ACC112 (cell line): ENCODE measurements at regions not wholly inside any gene's neighbourhood (a gene's known extent, or its start where the extent isn't known, plus 50 kb on each side); places are given as distances from the start of the nearest gene placed in this dataset.
"Not testable (repeated sequence)": the region's sequence is repeated elsewhere in the genome, so short reads cannot be mapped to it uniquely, and the experiment has no call there.

ENCODE experiments used
- H2AFZ ChIP-seq: fragments of 200-600 bp; sonication (generic); one replicate; pipeline ENCODE4 v1.6.0; 2017; ENCODE audit warnings: antibody characterized with exemption, low read length; ENCODE audit not compliant: unreplicated experiment
- H3K27ac ChIP-seq: fragments of 200-600 bp; sonication (generic); 2 replicates; pipeline ENCODE4 v1.5.1; 2014; ENCODE audit warnings: low read depth, mild to moderate bottlenecking, antibody characterized with exemption, low read length, moderate library complexity
- H3K27me3 ChIP-seq: fragments of 200-600 bp; sonication (generic); 2 replicates; pipeline ENCODE4 v1.6.1; 2014; ENCODE audit warnings: mild to moderate bottlenecking, antibody characterized with exemption, low read length, moderate library complexity, mixed read lengths; ENCODE audit not compliant: insufficient read depth
- H3K36me3 ChIP-seq: fragments of 200-600 bp; sonication (generic); 2 replicates; pipeline ENCODE4 v1.6.1; 2016; ENCODE audit warnings: mild to moderate bottlenecking, antibody characterized with exemption, low read length, moderate library complexity, mixed read lengths; ENCODE audit not compliant: insufficient read depth
- H3K4me1 ChIP-seq: fragments of 200-600 bp; sonication (generic); one replicate; pipeline ENCODE4 v1.6.1; 2016; ENCODE audit warnings: low read length, mixed read lengths; ENCODE audit not compliant: insufficient read depth, unreplicated experiment, control insufficient read depth
- H3K4me3 ChIP-seq: fragments of 200-600 bp; sonication (generic); 2 replicates; pipeline ENCODE4 v1.5.1; 2014; ENCODE audit warnings: mild to moderate bottlenecking, low read depth, low read length
- H3K79me2 ChIP-seq: fragments of 200-600 bp; sonication (generic); one replicate; pipeline ENCODE4 v1.6.0; 2016; ENCODE audit warnings: low read length; ENCODE audit not compliant: control insufficient read depth, unreplicated experiment, insufficient read depth

GRCh38 chr1:241447031-241447644, 72.4 kb downstream of the FH start:
- H3K36me3 ChIP-seq = no peaks in the 10 kb centered on the region
- no peak overlapping the region for H3K27ac ChIP-seq

GRCh38 chr1:241444836-241445235, 74.7 kb downstream of the FH start:
- Histone ChIP-seq H3K79me2 (no peaks in the 10 kb centered on the region), H3K4me3 (no peak overlapping the region), H2AFZ (no peak overlapping the region), H3K27ac (no peak overlapping the region), H3K36me3 (no peaks in the 10 kb centered on the region), H3K27me3 (no peaks in the 10 kb centered on the region), H3K4me1 (no peaks in the 10 kb centered on the region)

More at GRCh38 chr1:241447031-241447644, 72.4 kb downstream of the FH start:
- Histone ChIP-seq H2AFZ (no peak overlapping the region), H3K79me2 (no peaks in the 10 kb centered on the region), H3K4me1 (no peaks in the 10 kb centered on the region), H3K4me3 (no peak overlapping the region), H3K27me3 (no peaks in the 10 kb centered on the region)

GRCh38 chr1:241443561-241443960, 76.0 kb downstream of the FH start:
- Histone ChIP-seq H3K27ac (no peak overlapping the region), H3K36me3 (no peaks in the 10 kb centered on the region), H3K79me2 (no peaks in the 10 kb centered on the region), H3K27me3 (no peaks in the 10 kb centered on the region), H3K4me3 (no peak overlapping the region), H2AFZ (no peak overlapping the region), H3K4me1 (no peaks in the 10 kb centered on the region)

GRCh38 chr1:241442686-241443085, 76.9 kb downstream of the FH start:
- H3K79me2 ChIP-seq = no peaks in the 10 kb centered on the region
- H3K4me1 ChIP-seq = no peaks in the 10 kb centered on the region
- H3K27ac ChIP-seq = no peak overlapping the region
- H2AFZ ChIP-seq = no peak overlapping the region
- no peak overlapping the region for H3K4me3 ChIP-seq
- no peaks in the 10 kb centered on the region for H3K36me3 ChIP-seq
- no peaks in the 10 kb centered on the region for H3K27me3 ChIP-seq

- no peak overlapping the region for H3K27ac ChIP-seq
- H3K27me3 ChIP-seq = no peaks in the 10 kb centered on the region
- no peaks in the 10 kb centered on the region for H3K36me3 ChIP-seq
- H3K4me1 ChIP-seq = no peaks in the 10 kb centered on the region
- no peaks in the 10 kb centered on the region for H3K79me2 ChIP-seq
- H2AFZ ChIP-seq = no peak overlapping the region
- H3K4me3 ChIP-seq = no peak overlapping the region
Measured at GRCh38 chr1:241440904-241441303, 78.7 kb downstream of the FH start.

- not testable (repeated sequence) for H3K4me1 ChIP-seq, H3K27me3 ChIP-seq, H3K27ac ChIP-seq, H3K4me3 ChIP-seq, H2AFZ ChIP-seq, H3K79me2 ChIP-seq, H3K36me3 ChIP-seq
Measured at GRCh38 chr1:241438686-241439085, 80.9 kb downstream of the FH start.

GRCh38 chr1:241432241-241432640, 75.2 kb upstream of the RGS7 start:
- Histone ChIP-seq H3K36me3 (no peaks in the 10 kb centered on the region), H3K4me1 (no peaks in the 10 kb centered on the region)

GRCh38 chr1:241425091-241425490, 68.1 kb upstream of the RGS7 start:
- H3K27me3 ChIP-seq, H3K36me3 ChIP-seq, H3K79me2 ChIP-seq, H3K4me3 ChIP-seq, H2AFZ ChIP-seq, H3K27ac ChIP-seq: not testable (repeated sequence)
- H3K4me1 ChIP-seq = peaks cover 16% of the 10 kb centered on the region

More at GRCh38 chr1:241432241-241432640, 75.2 kb upstream of the RGS7 start:
- Histone ChIP-seq H3K4me3 (no peak overlapping the region), H2AFZ (no peak overlapping the region), H3K79me2 (no peaks in the 10 kb centered on the region), H3K27me3 (no peaks in the 10 kb centered on the region), H3K27ac (no peak overlapping the region)

- H3K36me3 ChIP-seq = no peaks in the 10 kb centered on the region
- H3K4me1 ChIP-seq = peaks cover 20% of the 10 kb centered on the region
- peak overlapping the region; percentile 87 for H2AFZ ChIP-seq
- no peak overlapping the region for H3K27ac ChIP-seq
- H3K27me3 ChIP-seq = no peaks in the 10 kb centered on the region
- peak overlapping the region; percentile 90 for H3K4me3 ChIP-seq
- H3K79me2 ChIP-seq = no peaks in the 10 kb centered on the region
Measured at GRCh38 chr1:241424480-241424971, 67.5 kb upstream of the RGS7 start.

- Histone ChIP-seq H3K36me3 (no peaks in the 10 kb centered on the region), H3K27ac (no peak overlapping the region), H3K79me2 (no peaks in the 10 kb centered on the region), H2AFZ (peak overlapping the region; percentile 87), H3K4me3 (peak overlapping the region; percentile 90), H3K27me3 (no peaks in the 10 kb centered on the region), H3K4me1 (peaks cover 20% of the 10 kb centered on the region)
Measured at GRCh38 chr1:241423541-241424479, 66.8 kb upstream of the RGS7 start.

- Histone ChIP-seq H2AFZ (no peak overlapping the region), H3K27me3 (no peaks in the 10 kb centered on the region), H3K4me1 (peaks cover 20% of the 10 kb centered on the region), H3K36me3 (no peaks in the 10 kb centered on the region), H3K27ac (no peak overlapping the region), H3K79me2 (no peaks in the 10 kb centered on the region), H3K4me3 (no peak overlapping the region)
Measured at GRCh38 chr1:241422470-241422869, 65.5 kb upstream of the RGS7 start.
